ENCODE measurements at regions not wholly inside any gene's neighbourhood (a gene's known extent, or its start where the extent isn't known, plus 50 kb on each side); places are given as distances from the start of the nearest gene placed in this dataset.

DNA sequence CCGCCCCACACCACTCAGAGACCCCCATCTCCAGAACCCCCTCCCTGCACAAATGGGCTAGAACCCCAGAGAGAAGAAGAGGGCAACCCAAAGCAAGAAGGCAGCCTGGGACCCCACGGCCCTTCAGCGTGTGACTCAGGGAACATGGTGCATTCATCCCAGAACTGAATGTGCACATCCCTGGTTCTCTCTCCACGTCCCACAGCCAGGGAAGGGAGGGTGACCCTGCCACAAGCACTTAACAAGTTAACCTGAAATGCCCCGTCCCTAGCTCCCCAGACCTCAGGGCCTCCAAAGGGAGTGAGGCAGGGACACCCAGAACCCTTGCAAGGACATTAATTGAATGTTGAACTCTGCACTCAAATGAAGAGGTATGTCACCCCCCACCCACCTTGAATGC lies 202.5 kb upstream of the TNRC6C start:
- Histone ChIP-seq H3K27ac (no peak overlapping the region), H3K4me3 (IDR thresholded peaks at IDR 0.05; ENCODE audit: insufficient read depth, low read depth, low read length) (no peak overlapping the region), H3K9ac (no peak overlapping the region), H3K4me2 (no peak overlapping the region), H4K20me1 (ENCODE audit: insufficient read depth) (no peaks in the 10 kb centered on the region), H3K4me1 (ENCODE audit: low read depth, poor library complexity, severe bottlenecking) (no peaks in the 10 kb centered on the region), H3K27me3 (ENCODE audit: insufficient read depth, low read depth) (no peaks in the 10 kb centered on the region), H3K36me3 (ENCODE audit: insufficient read depth) (no peaks in the 10 kb centered on the region), H3K79me2 (ENCODE audit: insufficient read depth, low read depth) (no peaks in the 10 kb centered on the region), H2AFZ (ENCODE audit: low read depth) (no peak overlapping the region)
- TF ChIP-seq, protein P1, sequence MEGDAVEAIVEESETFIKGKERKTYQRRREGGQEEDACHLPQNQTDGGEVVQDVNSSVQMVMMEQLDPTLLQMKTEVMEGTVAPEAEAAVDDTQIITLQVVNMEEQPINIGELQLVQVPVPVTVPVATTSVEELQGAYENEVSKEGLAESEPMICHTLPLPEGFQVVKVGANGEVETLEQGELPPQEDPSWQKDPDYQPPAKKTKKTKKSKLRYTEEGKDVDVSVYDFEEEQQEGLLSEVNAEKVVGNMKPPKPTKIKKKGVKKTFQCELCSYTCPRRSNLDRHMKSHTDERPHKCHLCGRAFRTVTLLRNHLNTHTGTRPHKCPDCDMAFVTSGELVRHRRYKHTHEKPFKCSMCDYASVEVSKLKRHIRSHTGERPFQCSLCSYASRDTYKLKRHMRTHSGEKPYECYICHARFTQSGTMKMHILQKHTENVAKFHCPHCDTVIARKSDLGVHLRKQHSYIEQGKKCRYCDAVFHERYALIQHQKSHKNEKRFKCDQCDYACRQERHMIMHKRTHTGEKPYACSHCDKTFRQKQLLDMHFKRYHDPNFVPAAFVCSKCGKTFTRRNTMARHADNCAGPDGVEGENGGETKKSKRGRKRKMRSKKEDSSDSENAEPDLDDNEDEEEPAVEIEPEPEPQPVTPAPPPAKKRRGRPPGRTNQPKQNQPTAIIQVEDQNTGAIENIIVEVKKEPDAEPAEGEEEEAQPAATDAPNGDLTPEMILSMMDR (conservative IDR thresholded peaks at IDR 0.05; ENCODE audit: low read depth, low read length) = no peak

DNA sequence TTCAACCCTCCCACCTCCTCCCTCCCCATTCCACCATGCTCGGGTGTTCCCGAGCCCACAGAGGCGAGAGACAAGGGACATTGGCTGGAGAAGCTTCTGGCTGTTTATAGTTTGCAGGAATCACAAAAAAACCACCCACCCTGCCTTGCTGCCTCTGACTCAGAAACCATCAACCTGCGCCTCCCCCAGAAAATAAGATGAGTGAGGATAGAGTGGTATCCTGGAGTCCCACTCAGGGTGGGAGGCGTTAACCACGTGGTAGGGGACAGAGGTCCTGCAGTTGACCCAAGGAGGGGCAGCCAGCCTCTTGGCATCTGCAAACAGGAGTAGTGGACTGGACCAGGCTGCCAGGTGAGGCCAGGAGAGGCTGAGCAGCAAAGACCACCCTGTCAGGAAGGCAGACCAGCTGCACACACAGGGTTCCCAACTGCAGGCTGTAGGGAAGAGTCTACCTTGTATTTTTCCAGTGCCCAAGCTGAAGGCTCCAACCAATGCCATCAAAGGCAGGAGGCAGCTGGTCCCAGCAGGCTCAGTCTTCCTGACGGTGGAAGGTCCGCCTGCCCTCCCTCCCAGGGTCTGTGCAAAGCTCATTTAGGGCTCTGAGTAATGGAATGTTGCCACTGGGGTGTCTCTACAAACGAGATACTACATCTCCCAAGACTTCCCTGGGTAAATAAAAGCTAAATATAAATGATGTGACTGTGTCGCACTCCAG lies 201.5 kb upstream of the TNRC6C start:
- no peaks in the 10 kb centered on the region for H3K79me2 ChIP-seq (ENCODE audit: insufficient read depth, low read depth)
- H3K27ac ChIP-seq = no peak overlapping the region
- no peak overlapping the region for H2AFZ ChIP-seq (ENCODE audit: low read depth)
- no peaks in the 10 kb centered on the region for H3K27me3 ChIP-seq (ENCODE audit: insufficient read depth, low read depth)
- TF ChIP-seq, protein P1 (conservative IDR thresholded peaks at IDR 0.05; ENCODE audit: low read depth, low read length) = no peak
- H3K36me3 ChIP-seq (ENCODE audit: insufficient read depth) = no peaks in the 10 kb centered on the region
- no peak overlapping the region for H3K9ac ChIP-seq
- H3K4me1 ChIP-seq (ENCODE audit: low read depth, poor library complexity, severe bottlenecking) = no peaks in the 10 kb centered on the region
- no peak overlapping the region for H3K4me2 ChIP-seq
- H4K20me1 ChIP-seq (ENCODE audit: insufficient read depth) = no peaks in the 10 kb centered on the region
- no peak overlapping the region for H3K4me3 ChIP-seq (IDR thresholded peaks at IDR 0.05; ENCODE audit: insufficient read depth, low read depth, low read length)

GRCh38 chr17:77757561-77757898 lies 201.0 kb upstream of the TNRC6C start:
- H3K79me2 ChIP-seq (ENCODE audit: insufficient read depth, low read depth) = no peaks in the 10 kb centered on the region
- TF ChIP-seq, protein P1 (conservative IDR thresholded peaks at IDR 0.05; ENCODE audit: low read depth, low read length) = no peak
- H3K4me1 ChIP-seq (ENCODE audit: low read depth, poor library complexity, severe bottlenecking) = no peaks in the 10 kb centered on the region
- no peaks in the 10 kb centered on the region for H3K36me3 ChIP-seq (ENCODE audit: insufficient read depth)
- no peak overlapping the region for H3K4me2 ChIP-seq
- no peak overlapping the region for H3K9ac ChIP-seq
- no peaks in the 10 kb centered on the region for H4K20me1 ChIP-seq (ENCODE audit: insufficient read depth)
- no peaks in the 10 kb centered on the region for H3K27me3 ChIP-seq (ENCODE audit: insufficient read depth, low read depth)
- no peak overlapping the region for H3K27ac ChIP-seq
- H2AFZ ChIP-seq (ENCODE audit: low read depth) = no peak overlapping the region
- no peak overlapping the region for H3K4me3 ChIP-seq (IDR thresholded peaks at IDR 0.05; ENCODE audit: insufficient read depth, low read depth, low read length)

DNA sequence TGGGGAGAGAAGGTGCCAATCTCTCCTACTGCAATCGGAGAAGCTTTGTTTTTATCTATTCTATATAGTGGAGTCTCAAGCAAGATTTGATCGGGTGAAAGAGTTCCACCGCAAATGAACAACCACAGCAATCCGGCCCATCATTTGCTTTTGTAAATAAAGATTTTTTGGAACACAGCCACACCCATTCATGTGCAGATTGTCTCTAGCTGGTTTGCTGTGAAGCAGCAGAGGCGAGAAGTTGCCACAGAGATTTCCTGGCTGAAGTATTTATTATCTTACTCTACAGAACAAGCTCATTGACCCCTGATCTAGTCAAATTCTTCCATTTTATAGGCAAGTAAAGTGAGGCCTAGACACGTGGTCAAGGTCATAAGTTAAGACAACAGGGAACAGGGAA lies 195.5 kb upstream of the TNRC6C start:
- H3K4me3 ChIP-seq (IDR thresholded peaks at IDR 0.05; ENCODE audit: insufficient read depth, low read depth, low read length) = no peak overlapping the region
- TF ChIP-seq, protein P1 (conservative IDR thresholded peaks at IDR 0.05; ENCODE audit: low read depth, low read length) = no peak

More for the DNA sequence above, 195.5 kb upstream of the TNRC6C start:
- Histone ChIP-seq H3K27ac (no peak overlapping the region), H3K4me2 (no peak overlapping the region), H3K4me1 (ENCODE audit: low read depth, poor library complexity, severe bottlenecking) (no peaks in the 10 kb centered on the region), H4K20me1 (ENCODE audit: insufficient read depth) (no peaks in the 10 kb centered on the region), H3K79me2 (ENCODE audit: insufficient read depth, low read depth) (no peaks in the 10 kb centered on the region), H3K9ac (no peak overlapping the region), H3K36me3 (ENCODE audit: insufficient read depth) (no peaks in the 10 kb centered on the region), H3K27me3 (ENCODE audit: insufficient read depth, low read depth) (no peaks in the 10 kb centered on the region), H2AFZ (ENCODE audit: low read depth) (no peak overlapping the region)
